ENCODE measurements at regions not wholly inside any gene's neighbourhood (a gene's known extent, or its start where the extent isn't known, plus 50 kb on each side); places are given as distances from the start of the nearest gene placed in this dataset.
"Not testable (repeated sequence)": the region's sequence is repeated elsewhere in the genome, so short reads cannot be mapped to it uniquely, and the experiment has no call there.

DNA sequence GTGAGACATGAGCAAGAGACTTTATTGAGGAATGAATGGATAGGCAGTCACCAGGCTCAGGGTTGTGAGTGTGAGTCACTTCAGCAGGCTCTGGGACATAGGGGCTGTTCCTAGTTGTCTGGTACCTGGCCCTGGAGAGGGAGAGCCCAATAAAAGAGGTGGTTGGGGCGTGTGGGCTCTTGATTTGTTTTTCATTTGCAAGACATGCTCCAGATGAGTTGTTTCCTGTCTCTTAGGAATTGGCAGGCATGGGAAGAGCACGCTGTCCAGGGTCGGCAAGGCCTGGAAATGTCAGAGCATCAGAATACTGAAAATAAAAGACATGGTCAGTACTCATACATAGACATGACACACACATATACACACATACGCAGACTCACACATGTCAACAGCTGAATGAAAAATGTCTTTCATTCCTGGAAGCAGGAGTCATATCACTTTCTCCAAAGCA, 166.3 kb upstream of the SULF2 start:
- intact Hi-C loops (cut with micrococcal nuclease): no loop called here

DNA sequence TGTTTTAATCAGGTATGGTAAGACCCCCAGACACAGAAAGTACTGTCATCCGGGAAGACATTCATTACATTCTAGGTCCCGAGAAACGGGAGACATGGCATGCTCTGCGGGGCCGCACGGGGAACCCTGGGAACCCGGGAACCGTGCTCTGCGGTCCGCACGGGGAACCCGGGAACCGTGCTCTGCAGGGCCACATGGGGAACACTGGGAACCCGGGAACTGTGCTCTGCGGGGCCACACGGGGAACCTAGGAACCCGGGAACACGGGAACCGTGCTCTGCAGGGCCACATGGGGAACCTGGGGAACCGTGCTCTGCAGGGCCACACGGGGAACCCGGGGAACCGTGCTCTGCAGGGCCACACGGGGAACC, 165.6 kb upstream of the SULF2 start:
- intact Hi-C loops (cut with micrococcal nuclease): no loop called here

DNA sequence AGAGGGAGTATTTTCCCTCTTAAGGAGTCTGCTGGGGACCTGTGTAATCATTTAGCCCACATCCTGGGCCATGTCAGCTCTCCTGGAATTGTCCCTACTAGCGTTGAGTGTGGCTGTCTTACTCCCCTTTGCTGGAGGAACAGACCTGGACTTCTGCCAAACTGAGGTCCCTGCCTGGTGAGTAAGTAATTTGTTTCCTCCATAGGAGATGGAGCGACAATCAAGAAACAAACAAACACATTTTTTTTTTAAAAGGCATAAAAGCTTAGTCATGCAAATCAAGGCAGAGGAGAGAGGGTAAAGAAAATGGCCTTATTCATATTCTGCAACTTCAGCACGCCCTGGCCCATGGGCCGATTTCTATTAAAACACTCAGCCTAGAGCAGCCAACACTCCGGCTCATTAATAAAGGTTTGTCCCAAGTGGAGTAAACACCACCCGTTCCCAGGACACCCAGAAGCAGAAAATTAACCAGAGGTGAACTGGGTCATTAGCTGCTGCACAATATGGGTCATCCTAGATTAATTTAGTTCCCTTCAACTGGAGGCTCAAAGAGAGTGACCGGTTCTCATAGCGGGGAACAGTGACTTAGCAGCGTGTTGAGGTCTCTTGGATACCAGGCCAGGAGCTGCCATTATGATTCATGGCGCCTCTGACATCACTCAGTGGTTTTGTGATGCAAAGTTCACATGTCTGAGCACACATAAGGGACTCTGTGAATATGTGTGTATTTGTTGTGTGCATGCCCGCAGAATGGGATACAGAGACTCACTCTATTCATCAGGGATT, 165.0 kb upstream of the SULF2 start:
- intact Hi-C loops (cut with micrococcal nuclease): no loop called here

DNA sequence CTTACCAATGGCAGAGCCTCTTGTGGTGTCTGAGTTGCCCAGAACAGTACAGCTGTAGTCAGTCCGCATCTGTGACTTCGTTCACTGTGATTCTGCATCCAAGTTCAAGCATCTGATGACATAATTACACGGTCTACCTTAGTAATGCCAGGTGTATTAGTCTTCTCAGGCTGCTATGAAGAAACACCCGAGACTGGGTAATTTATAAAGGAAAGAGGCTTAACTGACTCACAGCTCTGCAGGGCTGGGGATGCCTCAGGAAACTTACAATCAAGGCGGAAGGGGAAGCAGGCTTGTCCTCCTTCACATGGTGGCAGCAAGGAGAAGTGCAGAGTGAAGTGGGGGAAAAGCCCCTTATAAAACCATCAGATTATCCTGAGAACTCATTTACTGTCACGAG, 163.9 kb upstream of the SULF2 start:
- intact Hi-C loops (cut with micrococcal nuclease): no loop called here

DNA sequence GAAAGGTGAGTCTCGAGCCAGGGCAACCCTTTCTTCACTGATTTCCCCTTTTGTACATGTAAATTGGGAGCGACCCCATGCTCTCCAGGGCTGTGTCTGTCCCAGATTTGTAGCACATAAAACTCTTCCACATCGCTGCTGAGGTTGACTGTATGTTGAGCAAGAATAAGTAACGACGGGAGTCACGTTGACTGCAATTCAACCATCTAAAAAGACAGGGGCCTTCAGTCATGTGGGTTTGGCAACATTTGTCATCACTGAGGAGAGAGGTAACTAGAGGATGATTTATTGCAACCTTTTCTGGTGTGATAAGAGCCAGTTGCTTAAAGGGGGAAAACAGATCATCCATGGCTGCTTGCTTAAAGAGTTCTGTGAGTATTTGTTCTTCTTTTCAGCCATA, 159.4 kb upstream of the SULF2 start:
- intact Hi-C loops (cut with micrococcal nuclease): no loop called here

DNA sequence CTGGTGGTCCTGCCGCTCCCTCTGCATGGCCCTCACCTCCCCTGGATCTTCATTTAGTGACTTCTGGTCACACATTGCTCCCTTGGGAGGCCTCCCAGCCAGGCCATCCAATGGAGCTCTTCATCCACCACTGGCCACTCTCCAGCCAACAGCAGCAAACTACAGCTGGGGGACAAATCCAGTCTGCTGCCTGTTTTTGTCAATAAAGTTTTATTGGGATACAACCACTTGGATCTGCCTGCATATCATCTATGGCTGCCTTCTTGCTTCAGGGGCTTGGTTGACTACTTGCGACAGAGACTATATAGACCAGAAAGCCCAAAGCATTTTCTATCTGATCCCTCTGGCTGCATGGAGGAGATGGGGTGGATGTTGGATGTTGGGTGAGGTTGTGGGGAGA, 156.6 kb upstream of the SULF2 start:
- intact Hi-C loops (cut with micrococcal nuclease): no loop called here

- intact Hi-C loops (cut with micrococcal nuclease): no loop called here
Observed at GRCh38 chr20:47940101-47940813, 155.0 kb upstream of the SULF2 start.

GRCh38 chr20:47936612-47937011, 151.3 kb upstream of the SULF2 start:
- intact Hi-C loops (cut with micrococcal nuclease): no loop called here

- intact Hi-C loops (cut with micrococcal nuclease): no loop called here
Observed at GRCh38 chr20:47934761-47935160, 149.5 kb upstream of the SULF2 start.

- intact Hi-C loops (cut with micrococcal nuclease): no loop called here
Observed at GRCh38 chr20:47931443-47931842, 146.2 kb upstream of the SULF2 start.

GRCh38 chr20:47931002-47931401, 145.7 kb upstream of the SULF2 start:
- intact Hi-C loops (cut with micrococcal nuclease): no loop called here

DNA sequence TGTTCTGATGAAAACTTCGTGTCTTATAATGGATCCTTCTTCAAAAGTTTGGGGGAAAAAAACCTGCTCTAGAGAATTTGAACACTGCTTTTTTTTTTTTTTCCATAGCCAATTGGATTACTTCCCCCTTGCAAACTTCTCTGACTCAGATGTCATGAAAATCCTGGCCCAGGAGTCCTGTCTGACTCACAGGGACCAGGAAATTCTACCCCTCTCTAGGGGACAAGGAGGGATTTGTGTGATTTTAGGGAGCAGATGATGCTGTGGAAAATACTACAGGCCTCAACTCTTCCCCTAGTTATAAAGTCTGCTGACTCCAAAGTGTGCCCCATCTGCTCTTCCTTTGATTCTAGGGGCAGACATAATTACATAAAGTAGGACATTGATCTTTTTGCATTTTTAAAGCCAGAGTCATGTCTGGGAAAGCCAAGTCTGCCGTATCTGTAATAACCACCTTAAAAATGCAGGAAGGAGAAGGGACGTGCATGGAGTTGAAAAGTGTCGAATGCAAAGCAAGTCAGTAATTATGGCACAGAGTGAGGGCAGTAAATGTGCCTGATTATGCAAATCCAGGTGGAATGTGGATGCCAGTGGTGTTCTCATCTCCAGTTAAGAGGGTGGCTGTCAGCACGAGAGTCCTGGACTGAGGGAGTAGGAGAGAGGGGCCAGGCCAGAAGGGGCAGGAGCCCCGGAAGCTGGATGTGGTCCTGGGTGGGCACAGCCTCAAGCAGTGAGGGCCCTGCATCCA, 144.3 kb upstream of the SULF2 start:
- intact Hi-C loops (cut with micrococcal nuclease): no loop called here

DNA sequence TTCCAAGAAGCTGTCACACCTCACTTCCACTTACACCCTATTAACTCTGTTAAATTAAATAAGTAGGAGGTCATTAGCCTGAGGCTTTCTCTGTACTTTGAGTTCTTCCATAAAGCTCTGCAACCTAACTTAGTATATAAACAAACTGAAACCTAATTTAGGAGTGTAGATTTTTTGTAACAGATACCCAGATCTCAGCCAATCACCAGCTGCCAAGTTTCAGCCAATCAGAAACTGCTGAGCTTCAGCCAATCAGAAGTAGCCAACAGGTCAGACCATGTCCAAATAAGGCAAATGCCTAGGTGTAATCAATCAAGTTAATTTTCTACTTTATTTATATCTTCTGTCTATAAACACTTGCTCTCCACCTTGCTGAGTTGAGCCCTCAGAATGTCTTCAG, 142.7 kb upstream of the SULF2 start:
- intact Hi-C loops (cut with micrococcal nuclease): no loop called here

GRCh38 chr20:47927385-47927851, 142.1 kb upstream of the SULF2 start:
- intact Hi-C loops (cut with micrococcal nuclease): no loop called here

DNA sequence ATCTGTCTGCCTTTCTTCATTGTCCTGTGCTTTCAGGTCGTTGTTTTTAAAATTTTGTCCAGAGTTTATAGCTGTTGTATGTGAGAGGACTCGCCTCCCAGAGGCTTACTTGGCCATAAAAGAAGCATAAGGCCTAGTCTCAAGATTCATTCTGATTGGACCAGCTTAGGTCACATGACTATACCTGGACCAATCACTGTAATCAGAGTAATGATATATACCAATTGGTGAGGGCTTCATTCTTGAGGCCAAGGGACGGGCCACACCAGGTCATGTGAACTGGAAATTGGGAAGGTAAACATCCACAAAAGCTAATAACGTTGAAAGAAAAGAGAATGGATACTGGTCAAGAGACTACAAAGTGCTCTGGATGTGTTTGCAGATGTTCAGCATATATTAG, 141.4 kb upstream of the SULF2 start:
- intact Hi-C loops (cut with micrococcal nuclease): no loop called here

GRCh38 chr20:47925593-47925992, 140.3 kb upstream of the SULF2 start:
- intact Hi-C loops (cut with micrococcal nuclease): no loop called here

- intact Hi-C loops (cut with micrococcal nuclease): no loop called here
Observed at GRCh38 chr20:47922269-47922668, 137.0 kb upstream of the SULF2 start.

- intact Hi-C loops (cut with micrococcal nuclease): not testable (repeated sequence)
Observed at GRCh38 chr20:47921829-47922228, 136.5 kb upstream of the SULF2 start.

GRCh38 chr20:47921408-47921807, 136.1 kb upstream of the SULF2 start:
- intact Hi-C loops (cut with micrococcal nuclease): no loop called here

GRCh38 chr20:47917549-47918070, 132.3 kb upstream of the SULF2 start:
- intact Hi-C loops (cut with micrococcal nuclease): no loop called here

GRCh38 chr20:47915495-47915894, 130.2 kb upstream of the SULF2 start:
- intact Hi-C loops (cut with micrococcal nuclease): no loop called here

- intact Hi-C loops (cut with micrococcal nuclease): no loop called here
Observed at GRCh38 chr20:47914792-47915191, 129.5 kb upstream of the SULF2 start.

Data from T-helper 1 cell treated with Interleukin-12 subunit alpha and Interleukin-12 subunit beta and Interleukin-4 antibody, amounts not matched to agents 30 ng/mL and 1 ng/mL, for 36 hours (primary cell).